ENCODE measurements at regions not wholly inside any gene's neighbourhood (a gene's known extent, or its start where the extent isn't known, plus 50 kb on each side); places are given as distances from the start of the nearest gene placed in this dataset.

- TF ChIP-seq POLR2A (IDR thresholded peaks at IDR 0.05; ENCODE audit: low read length), result no peak
- TF ChIP-seq, protein P1, sequence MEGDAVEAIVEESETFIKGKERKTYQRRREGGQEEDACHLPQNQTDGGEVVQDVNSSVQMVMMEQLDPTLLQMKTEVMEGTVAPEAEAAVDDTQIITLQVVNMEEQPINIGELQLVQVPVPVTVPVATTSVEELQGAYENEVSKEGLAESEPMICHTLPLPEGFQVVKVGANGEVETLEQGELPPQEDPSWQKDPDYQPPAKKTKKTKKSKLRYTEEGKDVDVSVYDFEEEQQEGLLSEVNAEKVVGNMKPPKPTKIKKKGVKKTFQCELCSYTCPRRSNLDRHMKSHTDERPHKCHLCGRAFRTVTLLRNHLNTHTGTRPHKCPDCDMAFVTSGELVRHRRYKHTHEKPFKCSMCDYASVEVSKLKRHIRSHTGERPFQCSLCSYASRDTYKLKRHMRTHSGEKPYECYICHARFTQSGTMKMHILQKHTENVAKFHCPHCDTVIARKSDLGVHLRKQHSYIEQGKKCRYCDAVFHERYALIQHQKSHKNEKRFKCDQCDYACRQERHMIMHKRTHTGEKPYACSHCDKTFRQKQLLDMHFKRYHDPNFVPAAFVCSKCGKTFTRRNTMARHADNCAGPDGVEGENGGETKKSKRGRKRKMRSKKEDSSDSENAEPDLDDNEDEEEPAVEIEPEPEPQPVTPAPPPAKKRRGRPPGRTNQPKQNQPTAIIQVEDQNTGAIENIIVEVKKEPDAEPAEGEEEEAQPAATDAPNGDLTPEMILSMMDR (IDR thresholded peaks at IDR 0.05), result peak; percentile 96
- TF ChIP-seq, protein P2, sequence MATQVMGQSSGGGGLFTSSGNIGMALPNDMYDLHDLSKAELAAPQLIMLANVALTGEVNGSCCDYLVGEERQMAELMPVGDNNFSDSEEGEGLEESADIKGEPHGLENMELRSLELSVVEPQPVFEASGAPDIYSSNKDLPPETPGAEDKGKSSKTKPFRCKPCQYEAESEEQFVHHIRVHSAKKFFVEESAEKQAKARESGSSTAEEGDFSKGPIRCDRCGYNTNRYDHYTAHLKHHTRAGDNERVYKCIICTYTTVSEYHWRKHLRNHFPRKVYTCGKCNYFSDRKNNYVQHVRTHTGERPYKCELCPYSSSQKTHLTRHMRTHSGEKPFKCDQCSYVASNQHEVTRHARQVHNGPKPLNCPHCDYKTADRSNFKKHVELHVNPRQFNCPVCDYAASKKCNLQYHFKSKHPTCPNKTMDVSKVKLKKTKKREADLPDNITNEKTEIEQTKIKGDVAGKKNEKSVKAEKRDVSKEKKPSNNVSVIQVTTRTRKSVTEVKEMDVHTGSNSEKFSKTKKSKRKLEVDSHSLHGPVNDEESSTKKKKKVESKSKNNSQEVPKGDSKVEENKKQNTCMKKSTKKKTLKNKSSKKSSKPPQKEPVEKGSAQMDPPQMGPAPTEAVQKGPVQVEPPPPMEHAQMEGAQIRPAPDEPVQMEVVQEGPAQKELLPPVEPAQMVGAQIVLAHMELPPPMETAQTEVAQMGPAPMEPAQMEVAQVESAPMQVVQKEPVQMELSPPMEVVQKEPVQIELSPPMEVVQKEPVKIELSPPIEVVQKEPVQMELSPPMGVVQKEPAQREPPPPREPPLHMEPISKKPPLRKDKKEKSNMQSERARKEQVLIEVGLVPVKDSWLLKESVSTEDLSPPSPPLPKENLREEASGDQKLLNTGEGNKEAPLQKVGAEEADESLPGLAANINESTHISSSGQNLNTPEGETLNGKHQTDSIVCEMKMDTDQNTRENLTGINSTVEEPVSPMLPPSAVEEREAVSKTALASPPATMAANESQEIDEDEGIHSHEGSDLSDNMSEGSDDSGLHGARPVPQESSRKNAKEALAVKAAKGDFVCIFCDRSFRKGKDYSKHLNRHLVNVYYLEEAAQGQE (IDR thresholded peaks at IDR 0.05), result no peak
- TF ChIP-seq EP300 (IDR thresholded peaks at IDR 0.05), result no peak
- TF ChIP-seq TP53 (CRISPR knock-in tag; IDR thresholded peaks at IDR 0.05), result no peak
- peak; percentile 100 for TF ChIP-seq SMC3 (IDR thresholded peaks at IDR 0.05)
Measured at GRCh38 chr2:41869542-41870264, 178.1 kb upstream of the PKDCC start.

All from A549 (cell line).